IPS DF 6.9 (cell line): ENCODE measurements at regions not wholly inside any gene's neighbourhood (a gene's known extent, or its start where the extent isn't known, plus 50 kb on each side); places are given as distances from the start of the nearest gene placed in this dataset.

Source experiments
- DNase-seq: peaks from one replicate; pipeline ENCODE4 v3.0.0-alpha.2; 2013; ENCODE audit warnings: low read depth, low spot score
- H3K27ac ChIP-seq: one replicate; pipeline ENCODE4 v1.5.1; 2013; ENCODE audit warnings: low read length, control low read depth
- H3K27me3 ChIP-seq: 2 replicates; pipeline ENCODE4 v1.6.1; 2013; ENCODE audit warnings: mild to moderate bottlenecking, low read length; ENCODE audit not compliant: control insufficient read depth, insufficient read depth
- H3K36me3 ChIP-seq: 2 replicates; pipeline ENCODE4 v1.6.1; 2013; ENCODE audit warnings: low read length; ENCODE audit not compliant: control insufficient read depth, insufficient read depth
- H3K4me1 ChIP-seq: 2 replicates; pipeline ENCODE4 v1.6.1; 2013; ENCODE audit warnings: low read length; ENCODE audit not compliant: control insufficient read depth, insufficient read depth
- H3K4me3 ChIP-seq: 2 replicates; pipeline ENCODE4 v1.5.1; 2013; ENCODE audit warnings: mild to moderate bottlenecking, low read length
- H3K9me3 ChIP-seq: 2 replicates; pipeline ENCODE4 v1.6.1; 2013; ENCODE audit warnings: low read length, inconsistent platforms; ENCODE audit not compliant: control insufficient read depth, insufficient read depth
- WGBS: extraction: QIAGEN DNeasy Blood & Tissue Kit; methylation state at CpG from one replicate; pipeline ENCODE4 v1.1.7; 2013; ENCODE audit warnings: mixed read lengths, missing lambda C conversion rate; ENCODE audit not compliant: insufficient read length, insufficient coverage; 5-methylcytosine and 5-hydroxymethylcytosine counted together

DNA sequence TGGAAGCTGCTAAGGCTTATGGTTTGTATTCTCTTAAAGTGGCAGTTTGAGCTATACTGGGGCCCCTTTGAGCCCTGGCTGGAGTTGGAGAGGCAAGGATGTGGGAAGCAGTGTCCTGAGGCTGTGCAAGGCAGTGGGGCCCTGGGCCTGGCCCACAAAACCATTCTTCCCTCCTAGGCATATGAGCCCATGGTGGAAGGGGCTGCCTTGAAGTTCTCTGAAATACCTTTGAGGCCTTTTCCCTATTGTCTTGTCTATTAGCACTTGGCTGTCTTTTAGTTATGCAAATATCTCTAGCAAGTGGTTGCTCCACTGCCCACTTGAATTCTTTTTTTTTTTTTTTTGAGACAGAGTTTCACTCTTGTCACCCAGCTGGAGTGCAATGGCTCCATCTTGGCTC is 119.2 kb downstream of the PCTP start:
- Histone ChIP-seq H3K9me3 (no peaks in the 10 kb centered on the region), H3K27ac (no peak overlapping the region), H3K36me3 (no peaks in the 10 kb centered on the region), H3K4me1 (0 out of 2 replicates have a peak, but pooled peaks cover 1% of the 10 kb centered on the region), H3K4me3 (no peak overlapping the region), H3K27me3 (no peaks in the 10 kb centered on the region)
- no peak for DNase-seq

DNA sequence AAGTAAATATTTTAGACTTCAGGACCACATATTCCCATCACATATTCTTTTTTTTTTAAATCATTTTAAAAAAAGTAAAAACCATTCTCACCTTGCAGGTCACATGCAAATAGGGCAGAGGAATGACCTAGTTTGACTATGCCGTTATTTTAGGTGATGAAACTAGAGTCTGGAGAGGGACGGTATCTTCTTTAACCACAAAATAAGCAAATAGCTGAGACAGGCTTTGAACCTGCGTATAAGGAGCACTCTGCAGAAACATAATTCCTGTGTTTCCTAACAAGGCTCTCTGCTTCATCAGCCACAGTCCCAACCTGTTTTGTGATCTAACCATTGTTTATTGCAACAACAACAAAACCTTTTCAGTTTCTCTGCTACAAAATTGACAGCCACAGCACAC is 121.5 kb downstream of the PCTP start:
- no peak overlapping the region for H3K4me3 ChIP-seq
- H3K27ac ChIP-seq = no peak overlapping the region
- 0 out of 2 replicates have a peak, but pooled peaks cover 1% of the 10 kb centered on the region for H3K4me1 ChIP-seq
- no peaks in the 10 kb centered on the region for H3K36me3 ChIP-seq
- WGBS = no CpG with 5 or more reads among the region's 3 CpGs
- H3K9me3 ChIP-seq = no peaks in the 10 kb centered on the region
- DNase-seq = no peak
- no peaks in the 10 kb centered on the region for H3K27me3 ChIP-seq

DNA sequence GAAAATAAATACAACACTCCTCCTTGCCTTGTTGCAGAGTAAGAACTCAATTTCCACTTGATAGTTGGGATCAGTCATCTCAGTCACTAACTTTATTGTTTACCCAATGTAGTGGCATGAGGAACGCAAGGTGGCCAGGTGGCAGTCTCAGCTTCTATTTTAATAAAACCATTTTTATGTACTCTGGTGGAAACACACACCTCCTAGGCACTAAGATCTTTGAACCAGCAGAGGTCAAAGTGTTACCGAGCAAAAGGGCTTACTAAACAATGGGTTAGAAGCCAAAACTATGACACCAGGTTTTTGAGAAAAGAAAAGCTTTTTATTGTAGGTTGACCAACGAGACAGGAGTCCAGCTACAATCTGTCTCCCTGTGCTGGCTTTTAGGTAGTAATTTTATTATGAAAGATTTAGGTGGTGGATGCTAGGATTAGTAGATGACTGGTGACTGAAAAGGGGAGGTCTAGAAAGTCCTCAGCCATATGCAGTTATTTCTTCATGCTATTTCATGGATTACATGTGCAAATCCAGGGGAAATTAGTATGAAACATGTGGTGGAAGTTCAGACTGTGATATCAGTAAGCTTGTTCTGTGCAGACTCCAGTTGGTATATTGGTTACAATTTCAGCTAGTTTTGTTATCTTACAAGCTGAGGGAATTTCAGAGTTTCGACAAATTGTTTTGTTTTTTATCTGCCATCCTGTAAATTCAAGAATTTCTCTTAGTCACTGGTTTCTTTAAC is 122.3 kb downstream of the PCTP start:
- Histone ChIP-seq H3K27me3 (no peaks in the 10 kb centered on the region), H3K9me3 (no peaks in the 10 kb centered on the region), H3K4me3 (no peak overlapping the region), H3K4me1 (0 out of 2 replicates have a peak, but pooled peaks cover 1% of the 10 kb centered on the region), H3K27ac (no peak overlapping the region), H3K36me3 (no peaks in the 10 kb centered on the region)
- no peak for DNase-seq
- no CpG with 5 or more reads among the region's 4 CpGs for WGBS

DNA sequence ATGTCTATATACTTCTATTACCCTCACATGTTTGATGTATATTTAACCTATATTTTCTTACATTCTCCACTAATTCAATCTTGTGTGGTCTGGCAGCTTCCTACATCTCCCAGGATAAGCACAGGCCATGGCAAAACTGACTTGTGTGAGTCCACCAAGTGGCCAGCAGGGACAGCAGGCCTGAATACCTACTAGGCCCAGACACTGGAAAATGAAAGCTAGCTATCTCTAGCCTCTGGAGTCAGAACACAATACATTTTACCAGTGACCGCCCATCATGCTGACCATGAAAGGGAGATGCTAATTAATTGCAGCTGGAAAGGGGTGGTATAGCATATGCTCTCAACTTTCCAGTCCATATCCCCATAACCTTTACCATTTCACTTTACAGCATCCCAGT is 132.3 kb downstream of the PCTP start:
- no peak for DNase-seq
- Histone ChIP-seq H3K4me1 (no peaks in the 10 kb centered on the region), H3K4me3 (no peak overlapping the region), H3K27me3 (no peaks in the 10 kb centered on the region), H3K9me3 (no peaks in the 10 kb centered on the region), H3K36me3 (no peaks in the 10 kb centered on the region), H3K27ac (no peak overlapping the region)
- WGBS = no CpG with 5 or more reads among the region's 1 CpG

DNA sequence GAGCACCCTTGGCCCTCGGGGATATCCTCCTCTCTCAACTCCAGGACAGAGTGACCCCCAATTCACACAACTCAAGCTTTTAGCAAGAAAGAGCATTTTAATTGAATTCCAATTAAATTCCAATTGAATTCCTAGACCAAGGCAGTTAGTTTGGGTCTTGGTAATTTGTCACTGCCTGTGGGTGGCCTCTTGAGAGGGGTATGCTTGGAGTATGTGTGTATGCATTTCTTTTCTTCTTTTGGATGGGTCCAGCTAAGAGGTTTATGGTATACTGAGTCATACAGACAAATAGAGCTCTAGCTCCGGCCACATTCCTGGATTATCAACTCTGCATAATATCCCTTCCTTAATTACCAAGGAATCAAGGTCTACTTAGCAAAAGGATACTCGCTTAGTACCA is 136.7 kb downstream of the PCTP start:
- Histone ChIP-seq H3K27ac (no peak overlapping the region), H3K27me3 (no peaks in the 10 kb centered on the region), H3K36me3 (no peaks in the 10 kb centered on the region), H3K9me3 (no peaks in the 10 kb centered on the region), H3K4me3 (no peak overlapping the region), H3K4me1 (no peaks in the 10 kb centered on the region)
- DNase-seq = no peak
- no CpG with 5 or more reads among the region's 3 CpGs for WGBS

DNA sequence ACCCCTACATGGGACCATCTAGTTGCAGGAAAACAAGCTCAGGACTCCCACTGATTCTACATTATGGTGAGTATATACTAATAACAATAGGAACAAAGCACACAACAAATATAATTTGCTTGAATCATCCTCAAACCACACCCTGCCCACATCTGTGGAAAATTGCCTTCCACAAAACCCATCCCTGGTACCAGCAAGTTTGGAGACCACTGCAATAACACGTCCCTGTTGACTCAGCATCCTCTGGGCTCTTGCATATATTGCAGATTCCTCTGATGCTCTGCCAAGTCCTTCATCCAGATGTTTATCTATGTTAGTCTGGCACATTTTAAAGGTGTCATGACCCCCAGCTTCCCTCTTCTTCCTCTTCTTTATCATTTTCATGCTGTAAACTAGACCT is 138.4 kb downstream of the PCTP start:
- DNase-seq = no peak
- Histone ChIP-seq H3K27me3 (no peaks in the 10 kb centered on the region), H3K4me3 (no peak overlapping the region), H3K36me3 (no peaks in the 10 kb centered on the region), H3K27ac (no peak overlapping the region), H3K9me3 (no peaks in the 10 kb centered on the region), H3K4me1 (no peaks in the 10 kb centered on the region)
- no CpG with 5 or more reads among the region's 1 CpG for WGBS

DNA sequence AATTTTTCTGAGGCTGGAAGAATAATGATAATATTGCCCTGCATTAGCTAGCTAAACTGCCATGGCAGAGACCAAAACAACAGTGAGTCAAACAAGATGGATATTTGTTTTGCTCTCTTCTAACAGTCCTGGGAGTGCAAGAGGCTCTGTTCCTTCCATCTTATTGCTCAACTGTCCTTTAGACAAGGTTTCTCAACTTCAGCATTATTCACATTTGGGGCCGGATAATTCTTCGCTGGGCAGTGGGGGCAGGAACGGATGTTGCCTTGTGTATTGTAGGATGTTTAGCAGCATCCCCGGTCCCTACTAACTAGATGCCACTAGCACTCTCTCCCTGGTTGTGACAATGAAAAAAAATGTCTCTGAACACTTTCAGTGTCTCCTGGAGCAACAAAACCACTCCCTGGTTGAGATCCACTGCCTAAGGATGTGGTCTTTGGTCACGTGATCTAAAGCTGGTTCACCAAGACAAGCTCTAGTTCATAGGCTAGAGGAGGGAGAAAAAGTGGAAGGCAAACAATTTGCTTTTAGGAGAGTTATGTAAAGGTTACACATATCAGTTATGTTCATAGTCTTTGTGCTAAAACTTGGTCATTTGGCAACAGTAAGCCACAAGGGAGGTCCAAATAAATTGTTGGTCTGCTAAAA is 144.4 kb downstream of the PCTP start:
- Histone ChIP-seq H3K9me3 (no peaks in the 10 kb centered on the region), H3K4me1 (no peaks in the 10 kb centered on the region), H3K36me3 (no peaks in the 10 kb centered on the region), H3K4me3 (no peak overlapping the region), H3K27me3 (no peaks in the 10 kb centered on the region), H3K27ac (no peak overlapping the region)
- no peak for DNase-seq
- no CpG with 5 or more reads among the region's 5 CpGs for WGBS

DNA sequence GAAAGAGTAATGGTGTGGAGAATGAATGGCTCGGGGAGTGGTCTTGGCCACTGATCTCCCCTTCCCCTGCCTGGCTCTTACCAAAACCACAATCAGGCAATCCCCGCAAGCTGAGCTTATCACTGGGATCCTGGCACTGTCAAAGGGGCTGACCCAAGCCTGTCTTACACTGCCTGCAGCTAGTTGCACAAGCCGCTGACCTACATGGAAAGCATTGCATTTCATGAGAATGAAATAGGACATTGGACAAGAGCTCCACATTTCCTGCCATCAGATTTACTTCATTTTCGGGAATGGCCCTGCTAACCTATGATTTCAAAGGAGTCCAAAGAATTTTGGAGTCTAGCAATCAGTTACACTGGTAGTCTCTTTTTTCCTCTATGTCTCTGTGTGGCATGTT is 146.4 kb downstream of the PCTP start:
- no CpG with 5 or more reads among the region's 4 CpGs for WGBS
- Histone ChIP-seq H3K27ac (no peak overlapping the region), H3K4me1 (no peaks in the 10 kb centered on the region), H3K4me3 (no peak overlapping the region), H3K9me3 (no peaks in the 10 kb centered on the region), H3K36me3 (no peaks in the 10 kb centered on the region), H3K27me3 (no peaks in the 10 kb centered on the region)
- DNase-seq = no peak

DNA sequence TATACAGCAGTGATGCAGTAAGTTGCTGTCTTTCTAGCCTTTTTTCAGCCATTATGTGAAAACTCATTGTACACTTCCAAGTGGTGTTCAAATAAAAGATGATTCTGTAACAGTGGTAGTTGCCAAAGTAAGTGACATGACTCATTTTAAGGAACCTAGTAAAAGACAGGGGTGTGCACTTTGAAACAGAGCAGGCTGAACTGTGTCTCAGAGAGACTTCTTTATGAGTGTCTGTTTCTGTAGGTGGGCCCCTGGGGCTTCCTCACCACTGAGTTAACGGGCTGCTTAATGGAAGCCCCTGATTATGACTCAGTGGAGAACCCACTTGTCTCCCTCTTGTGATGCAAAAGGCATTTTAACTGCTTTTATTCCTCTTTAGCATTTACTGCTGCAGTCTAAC is 147.3 kb downstream of the PCTP start:
- no CpG with 5 or more reads among the region's 1 CpG for WGBS
- DNase-seq = no peak
- Histone ChIP-seq H3K27me3 (no peaks in the 10 kb centered on the region), H3K9me3 (no peaks in the 10 kb centered on the region), H3K27ac (no peak overlapping the region), H3K36me3 (no peaks in the 10 kb centered on the region), H3K4me1 (no peaks in the 10 kb centered on the region), H3K4me3 (no peak overlapping the region)

DNA sequence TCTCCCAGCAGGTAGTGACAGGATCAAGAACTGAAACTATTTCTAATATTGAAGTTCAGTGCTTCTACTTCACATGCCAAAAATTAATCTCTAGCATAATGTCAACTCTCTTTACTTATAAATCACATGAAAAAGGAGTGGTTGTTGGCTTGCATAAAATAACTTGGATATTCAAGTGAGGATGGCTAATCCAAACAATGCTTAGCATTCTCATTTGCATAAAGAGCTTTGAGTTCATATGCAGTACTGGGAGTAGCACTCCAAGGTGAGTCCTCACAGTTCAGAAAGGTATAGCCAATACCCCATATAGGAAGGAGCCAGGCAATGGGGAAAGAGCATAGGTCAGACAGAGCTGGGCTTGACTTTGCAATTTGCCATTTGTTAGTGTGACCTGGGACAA is 149.3 kb downstream of the PCTP start:
- no peak for DNase-seq
- Histone ChIP-seq H3K4me1 (no peaks in the 10 kb centered on the region), H3K27ac (no peak overlapping the region), H3K4me3 (no peak overlapping the region), H3K36me3 (no peaks in the 10 kb centered on the region), H3K9me3 (no peaks in the 10 kb centered on the region), H3K27me3 (no peaks in the 10 kb centered on the region)
